ENCODE measurements at regions not wholly inside any gene's neighbourhood (a gene's known extent, or its start where the extent isn't known, plus 50 kb on each side); places are given as distances from the start of the nearest gene placed in this dataset.
A peak's percentile ranks its signal among the peaks of the same experiment; 100 is the strongest.

DNA sequence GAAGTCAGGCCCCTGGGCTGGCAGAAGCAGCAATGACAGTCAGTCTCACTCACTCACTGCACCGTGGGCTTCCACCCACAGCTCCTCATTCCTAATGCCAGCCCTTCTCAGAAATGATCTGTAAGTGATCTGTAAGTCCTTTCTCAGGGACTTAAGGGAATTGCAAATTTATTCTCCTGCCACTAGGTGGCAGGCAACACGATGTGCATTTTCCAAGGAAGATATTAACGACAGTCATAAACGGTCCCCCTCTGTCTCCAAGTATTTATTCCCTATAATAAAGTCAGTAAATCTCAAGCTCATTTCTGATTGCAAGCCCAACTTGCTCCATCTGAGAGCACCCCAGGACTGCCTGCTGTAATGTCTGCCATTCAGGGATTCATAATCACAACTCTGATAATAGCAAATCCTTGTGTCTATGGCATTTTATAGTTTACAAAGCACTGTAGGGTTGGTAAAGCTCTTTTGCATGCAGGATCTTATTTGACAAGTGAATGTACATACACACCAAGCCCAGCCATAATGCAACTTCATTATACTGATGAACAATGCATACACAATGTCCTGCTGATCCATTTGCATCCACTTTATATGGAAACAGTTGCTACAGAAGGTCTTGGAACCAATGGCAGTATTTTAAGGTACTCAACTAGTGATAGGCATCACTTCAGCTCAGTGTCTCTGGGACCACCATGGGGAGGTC, 380.5 kb upstream of the CAMK1G start:
- peaks cover under 1% of the 10 kb centered on the region for H3K27me3 ChIP-seq (ENCODE audit: control insufficient read depth, insufficient read depth, low read length)
- DNase-seq (ENCODE audit: low read depth) = peak; percentile 12
- TF ChIP-seq, protein P1, sequence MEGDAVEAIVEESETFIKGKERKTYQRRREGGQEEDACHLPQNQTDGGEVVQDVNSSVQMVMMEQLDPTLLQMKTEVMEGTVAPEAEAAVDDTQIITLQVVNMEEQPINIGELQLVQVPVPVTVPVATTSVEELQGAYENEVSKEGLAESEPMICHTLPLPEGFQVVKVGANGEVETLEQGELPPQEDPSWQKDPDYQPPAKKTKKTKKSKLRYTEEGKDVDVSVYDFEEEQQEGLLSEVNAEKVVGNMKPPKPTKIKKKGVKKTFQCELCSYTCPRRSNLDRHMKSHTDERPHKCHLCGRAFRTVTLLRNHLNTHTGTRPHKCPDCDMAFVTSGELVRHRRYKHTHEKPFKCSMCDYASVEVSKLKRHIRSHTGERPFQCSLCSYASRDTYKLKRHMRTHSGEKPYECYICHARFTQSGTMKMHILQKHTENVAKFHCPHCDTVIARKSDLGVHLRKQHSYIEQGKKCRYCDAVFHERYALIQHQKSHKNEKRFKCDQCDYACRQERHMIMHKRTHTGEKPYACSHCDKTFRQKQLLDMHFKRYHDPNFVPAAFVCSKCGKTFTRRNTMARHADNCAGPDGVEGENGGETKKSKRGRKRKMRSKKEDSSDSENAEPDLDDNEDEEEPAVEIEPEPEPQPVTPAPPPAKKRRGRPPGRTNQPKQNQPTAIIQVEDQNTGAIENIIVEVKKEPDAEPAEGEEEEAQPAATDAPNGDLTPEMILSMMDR (IDR thresholded peaks at IDR 0.05; ENCODE audit: insufficient read depth, low read length, poor library complexity, severe bottlenecking) = peak; percentile 79
- no peaks in the 10 kb centered on the region for H3K36me3 ChIP-seq (ENCODE audit: control insufficient read depth, insufficient read depth, low read length)
- H3K4me3 ChIP-seq (ENCODE audit: low read depth, low read length) = no peak overlapping the region

DNA sequence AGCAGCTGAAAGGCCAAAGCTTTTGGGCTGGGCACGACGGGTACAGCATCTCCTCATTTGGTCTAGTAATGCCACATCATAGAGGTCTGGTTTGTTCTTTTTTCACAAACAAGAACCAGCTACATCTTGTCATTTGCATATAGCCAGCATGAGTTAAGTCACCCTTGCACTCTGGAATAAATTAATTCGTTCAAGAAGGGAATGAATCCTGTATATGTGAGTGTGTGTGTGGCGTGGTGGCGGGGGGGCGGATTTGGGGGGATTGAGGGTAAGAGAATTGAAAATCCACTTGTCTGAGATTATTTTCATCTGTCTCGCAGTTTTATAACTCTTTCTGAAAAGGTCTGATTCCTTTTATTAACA, 380.0 kb upstream of the CAMK1G start:
- TF ChIP-seq, protein P1 (IDR thresholded peaks at IDR 0.05; ENCODE audit: insufficient read depth, low read length, poor library complexity, severe bottlenecking) = no peak
- H3K4me3 ChIP-seq (ENCODE audit: low read depth, low read length) = no peak overlapping the region
- DNase-seq (ENCODE audit: low read depth) = no peak
- H3K27me3 ChIP-seq (ENCODE audit: control insufficient read depth, insufficient read depth, low read length) = peaks cover 2% of the 10 kb centered on the region
- H3K36me3 ChIP-seq (ENCODE audit: control insufficient read depth, insufficient read depth, low read length) = no peaks in the 10 kb centered on the region

DNA sequence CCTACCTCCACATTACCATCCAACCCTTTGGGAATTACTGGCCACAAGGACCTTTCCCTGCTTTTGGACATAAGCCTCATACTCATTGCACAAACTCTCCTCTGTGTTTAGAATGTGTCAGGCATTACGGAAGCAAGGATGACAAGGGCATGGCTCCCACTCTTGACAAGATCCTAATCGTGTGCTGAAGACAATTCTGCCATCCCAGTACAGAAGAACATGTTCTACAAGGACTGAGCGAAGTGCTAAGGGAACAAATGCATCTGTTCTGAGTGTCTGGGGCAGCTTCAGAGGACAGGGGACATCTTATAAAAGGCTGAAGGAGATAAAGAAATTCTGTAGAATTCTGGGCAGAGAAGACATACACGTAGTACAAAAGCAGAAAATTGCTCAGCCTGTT, 378.5 kb upstream of the CAMK1G start:
- TF ChIP-seq, protein P1 (IDR thresholded peaks at IDR 0.05; ENCODE audit: insufficient read depth, low read length, poor library complexity, severe bottlenecking) = no peak
- no peak for DNase-seq (ENCODE audit: low read depth)
- H3K4me3 ChIP-seq (ENCODE audit: low read depth, low read length) = no peak overlapping the region
- H3K27me3 ChIP-seq (ENCODE audit: control insufficient read depth, insufficient read depth, low read length) = peaks cover 2% of the 10 kb centered on the region
- H3K36me3 ChIP-seq (ENCODE audit: control insufficient read depth, insufficient read depth, low read length) = no peaks in the 10 kb centered on the region

DNA sequence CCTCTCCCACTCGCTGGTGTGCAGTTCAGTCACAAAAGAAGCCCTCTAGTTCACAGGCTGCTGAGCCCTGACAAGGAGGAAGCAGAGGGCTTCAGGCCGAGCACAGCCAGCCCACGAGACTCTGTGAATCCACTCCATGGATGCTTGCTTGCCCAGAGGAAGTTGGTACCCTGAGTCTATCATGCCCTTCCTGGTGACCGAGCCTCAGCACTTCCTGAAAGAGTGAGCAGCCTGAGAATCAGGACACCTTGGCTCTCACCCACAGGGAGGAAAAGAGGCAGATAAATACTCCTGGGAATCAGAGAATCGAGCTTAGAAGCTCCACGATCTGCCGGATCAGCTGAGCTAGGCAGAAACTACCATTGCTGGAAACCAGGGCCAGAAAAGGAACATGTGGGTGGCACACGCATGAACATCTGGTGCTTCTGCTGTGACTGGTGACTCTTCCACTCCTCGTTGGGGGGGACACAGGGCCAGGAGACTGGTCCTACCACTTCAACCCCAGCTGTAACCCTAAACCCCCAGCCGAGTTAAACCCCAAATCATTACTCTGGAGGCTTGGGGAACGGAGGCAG, 376.3 kb upstream of the CAMK1G start:
- Histone ChIP-seq H3K4me3 (ENCODE audit: low read depth, low read length) (no peak overlapping the region), H3K27me3 (ENCODE audit: control insufficient read depth, insufficient read depth, low read length) (peaks cover 2% of the 10 kb centered on the region), H3K36me3 (ENCODE audit: control insufficient read depth, insufficient read depth, low read length) (no peaks in the 10 kb centered on the region)
- no peak for DNase-seq (ENCODE audit: low read depth)
- TF ChIP-seq, protein P1 (IDR thresholded peaks at IDR 0.05; ENCODE audit: insufficient read depth, low read length, poor library complexity, severe bottlenecking) = no peak

DNA sequence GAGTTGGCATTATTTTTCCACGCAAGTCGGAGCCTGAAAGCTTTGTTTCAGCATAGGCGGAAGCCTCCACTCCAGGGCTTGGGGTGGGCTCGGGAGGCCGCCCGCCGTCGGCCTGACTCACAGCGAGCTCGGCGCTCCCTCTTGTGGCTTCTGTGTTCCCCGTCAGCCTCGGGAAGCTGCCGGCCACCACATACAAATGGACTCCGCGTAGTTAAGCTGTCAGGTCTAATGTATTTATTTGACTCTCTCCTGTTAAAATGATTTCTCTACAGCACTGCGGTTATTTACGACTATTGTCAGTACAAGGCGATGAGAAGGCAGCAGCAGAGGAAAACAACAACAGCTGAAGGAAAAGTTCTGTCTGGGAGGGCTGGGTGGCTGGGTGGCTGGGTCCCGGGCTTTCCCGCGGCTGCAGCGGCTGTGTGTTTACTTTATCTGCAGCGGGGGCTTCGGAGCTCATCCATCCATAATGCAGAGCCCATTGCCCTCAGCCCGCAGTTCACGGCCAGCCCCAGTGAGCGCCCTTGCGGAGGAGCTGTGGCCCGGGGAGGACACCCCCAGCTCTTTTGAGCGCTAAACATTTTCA, 375.7 kb upstream of the CAMK1G start:
- DNase-seq (ENCODE audit: low read depth) = peak; percentile 25
- TF ChIP-seq, protein P1 (IDR thresholded peaks at IDR 0.05; ENCODE audit: insufficient read depth, low read length, poor library complexity, severe bottlenecking) = peak; percentile 95
- H3K36me3 ChIP-seq (ENCODE audit: control insufficient read depth, insufficient read depth, low read length) = no peaks in the 10 kb centered on the region
- H3K27me3 ChIP-seq (ENCODE audit: control insufficient read depth, insufficient read depth, low read length) = peaks cover 2% of the 10 kb centered on the region
- H3K4me3 ChIP-seq (ENCODE audit: low read depth, low read length) = peak overlapping the region; percentile 40
